ENCODE measurements at regions not wholly inside any gene's neighbourhood (a gene's known extent, or its start where the extent isn't known, plus 50 kb on each side); places are given as distances from the start of the nearest gene placed in this dataset.

GRCh38 chr7:110210941-110211608 lies 879.9 kb upstream of the LRRN3 start:
- Histone ChIP-seq H3K9me3 (no peaks in the 10 kb centered on the region), H3K27me3 (no peaks in the 10 kb centered on the region), H3K27ac (no peak overlapping the region), H3K36me3 (no peaks in the 10 kb centered on the region), H3K4me1 (no peaks in the 10 kb centered on the region), H3K4me3 (no peak overlapping the region)
- intact Hi-C loops (cut with DNase I; ENCODE audit: low total_unique reads), result no loop called here
- TF ChIP-seq CTCF (IDR thresholded peaks at IDR 0.05), result no peak
- DNase-seq, result no peak

- H3K4me3 ChIP-seq, result no peak overlapping the region
- H3K9me3 ChIP-seq, result no peaks in the 10 kb centered on the region
- TF ChIP-seq CTCF (IDR thresholded peaks at IDR 0.05), result no peak
- no peaks in the 10 kb centered on the region for H3K27me3 ChIP-seq
- no peaks in the 10 kb centered on the region for H3K36me3 ChIP-seq
- intact Hi-C loops (cut with DNase I; ENCODE audit: low total_unique reads), result no loop called here
- no peak for DNase-seq
- H3K4me1 ChIP-seq, result no peaks in the 10 kb centered on the region
- H3K27ac ChIP-seq, result no peak overlapping the region
Measured at GRCh38 chr7:110224643-110225042, 866.3 kb upstream of the LRRN3 start.

GRCh38 chr7:110246118-110246517 lies 844.8 kb upstream of the LRRN3 start:
- TF ChIP-seq CTCF (IDR thresholded peaks at IDR 0.05), result no peak
- H3K4me3 ChIP-seq, result no peak overlapping the region
- intact Hi-C loops (cut with DNase I; ENCODE audit: low total_unique reads), result no loop called here
- H3K27ac ChIP-seq, result no peak overlapping the region
- no peaks in the 10 kb centered on the region for H3K9me3 ChIP-seq
- no peaks in the 10 kb centered on the region for H3K27me3 ChIP-seq
- no peak for DNase-seq
- no peaks in the 10 kb centered on the region for H3K4me1 ChIP-seq
- no peaks in the 10 kb centered on the region for H3K36me3 ChIP-seq

- TF ChIP-seq CTCF (IDR thresholded peaks at IDR 0.05), result no peak
Measured at GRCh38 chr7:110253093-110253492, 837.8 kb upstream of the LRRN3 start.

GRCh38 chr7:110257673-110258072 lies 833.3 kb upstream of the LRRN3 start:
- H3K27ac ChIP-seq, result no peak overlapping the region
- H3K27me3 ChIP-seq, result no peaks in the 10 kb centered on the region
- no peak overlapping the region for H3K4me3 ChIP-seq
- no peaks in the 10 kb centered on the region for H3K4me1 ChIP-seq
- H3K9me3 ChIP-seq, result no peaks in the 10 kb centered on the region
- intact Hi-C loops (cut with DNase I; ENCODE audit: low total_unique reads), result no loop called here
- no peaks in the 10 kb centered on the region for H3K36me3 ChIP-seq
- TF ChIP-seq CTCF (IDR thresholded peaks at IDR 0.05), result no peak
- no peak for DNase-seq

More at GRCh38 chr7:110253093-110253492, 837.8 kb upstream of the LRRN3 start:
- DNase-seq, result no peak
- no peaks in the 10 kb centered on the region for H3K27me3 ChIP-seq
- H3K36me3 ChIP-seq, result no peaks in the 10 kb centered on the region
- H3K9me3 ChIP-seq, result no peaks in the 10 kb centered on the region
- H3K4me1 ChIP-seq, result no peaks in the 10 kb centered on the region
- intact Hi-C loops (cut with DNase I; ENCODE audit: low total_unique reads), result no loop called here
- no peak overlapping the region for H3K4me3 ChIP-seq
- H3K27ac ChIP-seq, result no peak overlapping the region

GRCh38 chr7:110262251-110262650 lies 828.7 kb upstream of the LRRN3 start:
- H3K4me1 ChIP-seq, result no peaks in the 10 kb centered on the region
- no peak for DNase-seq
- no peak for TF ChIP-seq CTCF (IDR thresholded peaks at IDR 0.05)

More at GRCh38 chr7:110262251-110262650, 828.7 kb upstream of the LRRN3 start:
- intact Hi-C loops (cut with DNase I; ENCODE audit: low total_unique reads), result no loop called here
- H3K9me3 ChIP-seq, result no peaks in the 10 kb centered on the region
- H3K36me3 ChIP-seq, result no peaks in the 10 kb centered on the region
- H3K27me3 ChIP-seq, result no peaks in the 10 kb centered on the region
- H3K27ac ChIP-seq, result no peak overlapping the region
- no peak overlapping the region for H3K4me3 ChIP-seq

All from tibial artery (tissue), 4 donors.